ENCODE measurements at regions not wholly inside any gene's neighbourhood (a gene's known extent, or its start where the extent isn't known, plus 50 kb on each side); places are given as distances from the start of the nearest gene placed in this dataset.

DNA sequence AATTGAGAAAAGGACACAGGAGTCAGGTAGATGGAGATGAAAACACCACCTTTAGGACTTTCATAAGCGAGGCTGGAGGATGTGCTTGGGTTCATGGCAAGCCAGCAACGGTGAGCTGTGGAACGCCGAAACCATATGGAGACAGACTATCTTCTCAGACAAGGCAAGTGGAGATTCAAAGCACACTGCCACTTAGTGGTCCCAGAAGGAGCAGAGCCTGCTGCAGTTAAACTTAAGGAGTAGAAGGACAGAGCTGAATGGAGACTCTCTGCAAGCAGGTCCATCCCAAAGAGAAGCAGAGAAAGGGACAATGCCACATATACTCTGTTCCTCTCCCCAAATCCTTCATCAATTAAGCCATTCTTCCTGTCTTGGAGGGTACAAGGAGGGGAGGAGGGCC lies 236.3 kb upstream of the HABP2 start:
- TF ChIP-seq, protein P1, sequence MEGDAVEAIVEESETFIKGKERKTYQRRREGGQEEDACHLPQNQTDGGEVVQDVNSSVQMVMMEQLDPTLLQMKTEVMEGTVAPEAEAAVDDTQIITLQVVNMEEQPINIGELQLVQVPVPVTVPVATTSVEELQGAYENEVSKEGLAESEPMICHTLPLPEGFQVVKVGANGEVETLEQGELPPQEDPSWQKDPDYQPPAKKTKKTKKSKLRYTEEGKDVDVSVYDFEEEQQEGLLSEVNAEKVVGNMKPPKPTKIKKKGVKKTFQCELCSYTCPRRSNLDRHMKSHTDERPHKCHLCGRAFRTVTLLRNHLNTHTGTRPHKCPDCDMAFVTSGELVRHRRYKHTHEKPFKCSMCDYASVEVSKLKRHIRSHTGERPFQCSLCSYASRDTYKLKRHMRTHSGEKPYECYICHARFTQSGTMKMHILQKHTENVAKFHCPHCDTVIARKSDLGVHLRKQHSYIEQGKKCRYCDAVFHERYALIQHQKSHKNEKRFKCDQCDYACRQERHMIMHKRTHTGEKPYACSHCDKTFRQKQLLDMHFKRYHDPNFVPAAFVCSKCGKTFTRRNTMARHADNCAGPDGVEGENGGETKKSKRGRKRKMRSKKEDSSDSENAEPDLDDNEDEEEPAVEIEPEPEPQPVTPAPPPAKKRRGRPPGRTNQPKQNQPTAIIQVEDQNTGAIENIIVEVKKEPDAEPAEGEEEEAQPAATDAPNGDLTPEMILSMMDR (IDR thresholded peaks at IDR 0.05; ENCODE audit: low read depth, low read length) = no peak
- Histone ChIP-seq H3K27ac (no peak overlapping the region), H3K4me1 (ENCODE audit: low read depth) (no peaks in the 10 kb centered on the region), H3K36me3 (no peaks in the 10 kb centered on the region), H3K4me3 (no peak overlapping the region), H3K9me3 (ENCODE audit: low read depth) (no peaks in the 10 kb centered on the region), H3K27me3 (no peaks in the 10 kb centered on the region)
- no peak for DNase-seq (ENCODE audit: low read depth in 1 of 2, low spot score in 1 of 2)

DNA sequence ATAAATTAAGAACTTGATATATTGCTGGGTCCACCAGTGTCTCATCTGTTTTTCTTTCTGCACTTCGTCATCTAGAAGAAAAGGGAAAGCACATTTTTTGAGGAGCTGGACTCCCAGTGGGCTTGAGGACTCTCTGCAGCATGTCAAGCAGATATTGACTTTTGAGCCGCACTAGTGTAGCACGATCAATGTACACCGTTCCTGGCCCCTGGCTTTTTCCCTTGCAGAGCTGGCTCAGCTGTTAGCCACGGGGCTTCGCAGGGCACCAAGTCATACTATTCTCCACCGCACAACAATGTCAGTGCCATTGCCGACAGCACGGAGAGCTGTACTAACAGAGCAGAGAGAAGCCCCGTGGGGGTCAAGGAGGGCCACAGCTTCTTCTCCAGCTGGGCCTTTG lies 235.4 kb upstream of the HABP2 start:
- no peaks in the 10 kb centered on the region for H3K9me3 ChIP-seq (ENCODE audit: low read depth)
- no peaks in the 10 kb centered on the region for H3K4me1 ChIP-seq (ENCODE audit: low read depth)
- no peak overlapping the region for H3K27ac ChIP-seq
- no peaks in the 10 kb centered on the region for H3K27me3 ChIP-seq
- H3K4me3 ChIP-seq = no peak overlapping the region
- no peaks in the 10 kb centered on the region for H3K36me3 ChIP-seq
- DNase-seq (ENCODE audit: low read depth in 1 of 2, low spot score in 1 of 2) = no peak
- TF ChIP-seq, protein P1 (IDR thresholded peaks at IDR 0.05; ENCODE audit: low read depth, low read length) = no peak

DNA sequence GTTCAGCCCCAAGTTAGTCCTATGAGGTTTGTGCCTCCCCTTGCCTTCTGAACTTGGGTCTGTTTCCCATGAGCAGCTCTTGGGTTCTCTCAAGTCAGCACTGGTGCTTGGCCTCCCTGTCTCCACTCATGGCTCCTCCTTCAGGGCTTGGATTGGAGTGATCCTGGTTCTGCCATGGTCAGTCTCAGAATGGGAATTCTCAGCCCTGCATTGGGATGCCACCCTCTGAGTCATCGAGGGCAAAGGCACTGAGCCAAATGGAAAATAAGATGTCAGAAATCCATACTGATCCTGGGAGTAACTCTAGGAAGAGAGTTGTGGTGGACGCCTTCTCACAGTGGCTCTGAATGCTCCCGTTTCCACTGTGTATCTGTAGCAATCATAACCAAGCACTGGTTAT lies 233.4 kb upstream of the HABP2 start:
- Histone ChIP-seq H3K4me3 (no peak overlapping the region), H3K36me3 (no peaks in the 10 kb centered on the region), H3K27me3 (no peaks in the 10 kb centered on the region), H3K9me3 (ENCODE audit: low read depth) (no peaks in the 10 kb centered on the region), H3K27ac (no peak overlapping the region), H3K4me1 (ENCODE audit: low read depth) (no peaks in the 10 kb centered on the region)
- no peak for DNase-seq (ENCODE audit: low read depth in 1 of 2, low spot score in 1 of 2)
- TF ChIP-seq, protein P1 (IDR thresholded peaks at IDR 0.05; ENCODE audit: low read depth, low read length) = no peak

DNA sequence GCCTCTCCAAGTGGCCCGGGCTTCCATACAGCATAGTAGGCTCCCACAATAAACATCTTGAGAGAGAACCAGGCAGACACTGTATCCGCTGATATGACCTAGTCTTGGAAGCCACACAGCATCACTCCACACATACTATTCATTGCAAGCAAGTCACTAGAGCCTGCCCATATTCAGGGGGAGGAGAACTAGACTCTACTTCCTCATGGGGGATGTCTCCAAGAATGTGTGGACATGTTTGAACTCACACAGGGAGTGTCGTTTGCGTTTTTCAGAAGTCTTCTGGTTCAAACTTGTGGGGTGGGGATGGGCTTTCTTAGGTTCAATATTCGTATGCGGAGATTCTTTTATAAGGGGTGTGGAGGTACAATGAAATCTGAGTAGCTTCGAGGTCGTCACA lies 232.6 kb upstream of the HABP2 start:
- Histone ChIP-seq H3K4me1 (ENCODE audit: low read depth) (no peaks in the 10 kb centered on the region), H3K27ac (no peak overlapping the region), H3K27me3 (no peaks in the 10 kb centered on the region), H3K9me3 (ENCODE audit: low read depth) (no peaks in the 10 kb centered on the region), H3K4me3 (no peak overlapping the region), H3K36me3 (no peaks in the 10 kb centered on the region)
- DNase-seq (ENCODE audit: low read depth in 1 of 2, low spot score in 1 of 2) = no peak
- TF ChIP-seq, protein P1 (IDR thresholded peaks at IDR 0.05; ENCODE audit: low read depth, low read length) = no peak

DNA sequence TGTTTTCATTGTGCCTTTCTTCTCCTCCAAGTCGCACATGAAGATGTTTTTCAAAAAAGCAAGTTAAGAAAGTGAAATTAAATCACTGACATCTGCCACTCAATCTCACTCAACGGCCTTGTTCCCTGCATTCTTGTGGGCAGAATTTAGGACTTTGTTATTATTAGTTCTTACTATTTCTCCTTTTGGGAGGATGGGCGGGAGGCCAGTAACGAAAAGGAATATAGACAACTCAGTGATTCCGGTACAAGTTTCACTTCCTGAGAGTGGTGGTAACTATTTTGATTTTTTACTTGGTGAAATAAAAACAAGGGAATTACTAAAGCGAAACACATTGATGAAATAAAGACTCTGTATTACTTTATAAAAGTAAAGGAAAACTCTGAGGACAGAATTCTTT lies 231.9 kb upstream of the HABP2 start:
- Histone ChIP-seq H3K27ac (no peak overlapping the region), H3K27me3 (no peaks in the 10 kb centered on the region), H3K9me3 (ENCODE audit: low read depth) (no peaks in the 10 kb centered on the region), H3K4me1 (ENCODE audit: low read depth) (no peaks in the 10 kb centered on the region), H3K4me3 (no peak overlapping the region), H3K36me3 (no peaks in the 10 kb centered on the region)
- DNase-seq (ENCODE audit: low read depth in 1 of 2, low spot score in 1 of 2) = no peak
- TF ChIP-seq, protein P1 (IDR thresholded peaks at IDR 0.05; ENCODE audit: low read depth, low read length) = no peak

DNA sequence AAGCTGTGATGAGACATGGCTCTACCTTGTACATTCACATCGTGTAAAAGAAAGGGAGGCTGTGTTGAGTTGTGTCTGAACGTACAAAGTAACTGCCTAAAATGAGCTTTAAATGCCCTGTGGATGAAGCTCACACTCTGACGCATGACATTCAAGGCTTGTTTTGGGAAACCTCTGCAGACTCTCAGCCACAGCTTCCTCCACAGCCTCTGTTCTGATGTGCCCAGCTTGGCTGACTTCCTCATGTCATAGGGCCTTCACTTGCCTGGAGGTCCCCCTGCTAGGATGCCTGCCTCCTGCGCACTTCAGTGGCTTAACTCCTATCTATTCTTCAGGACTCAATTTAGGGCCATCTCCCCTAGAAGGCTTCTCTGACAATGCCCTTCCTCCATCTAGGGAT lies 230.0 kb upstream of the HABP2 start:
- TF ChIP-seq, protein P1 (IDR thresholded peaks at IDR 0.05; ENCODE audit: low read depth, low read length) = no peak
- Histone ChIP-seq H3K4me3 (no peak overlapping the region), H3K4me1 (ENCODE audit: low read depth) (no peaks in the 10 kb centered on the region), H3K27me3 (no peaks in the 10 kb centered on the region), H3K9me3 (ENCODE audit: low read depth) (no peaks in the 10 kb centered on the region), H3K36me3 (no peaks in the 10 kb centered on the region), H3K27ac (no peak overlapping the region)
- DNase-seq (ENCODE audit: low read depth in 1 of 2, low spot score in 1 of 2) = no peak
